HCT116 (cell line): ENCODE measurements at regions not wholly inside any gene's neighbourhood (a gene's known extent, or its start where the extent isn't known, plus 50 kb on each side); places are given as distances from the start of the nearest gene placed in this dataset.

Source experiments
- ATAC-seq: fragments of 200-7000 bp; cut with Tn5 transposase; 2 replicates; pipeline ENCODE4 v1.9.1; 2020; ENCODE audit warnings: mild to moderate bottlenecking, moderate library complexity
- BruUV-seq: library from RNA; stranded (reverse); fragments of 400-500 nt; replicated peaks from 2 replicates; lab custom pipeline; 2021; lab: Mats Ljungman, UMichigan
- CTCF ChIA-PET: fragments of 300-600 bp; sonication (Branson Sonifier 250); formaldehyde crosslinking; loops from one replicate; lab custom pipeline; 2021; ENCODE audit warnings: antibody characterized with exemption; lab: Charles Lee
- POLR2A ChIA-PET: fragments of 300-600, 350-600 bp; sonication (Branson Sonifier 250); formaldehyde crosslinking; loops from one replicate; lab custom pipeline; 2021; ENCODE audit warnings: antibody characterized with exemption; lab: Charles Lee
- RAD21 ChIA-PET, 2 experiments: fragments of 300-600 bp; sonication (Branson Sonifier 250); formaldehyde crosslinking; loops; one replicate each; lab custom pipeline; 2023; ENCODE audit warnings: low total read pairs in 2 of 2; ENCODE audit not compliant: uncharacterized antibody in 2 of 2, unreplicated experiment in 2 of 2, low non-redundant PET in 1 of 2; lab: Charles Lee
- DNase-seq: peaks from one replicate; pipeline ENCODE4 v3.0.0-alpha.2; 2010; ENCODE audit warnings: low read depth, low spot score
- H2AFZ ChIP-seq: fragments of 200-600 bp; shearing (Covaris generic), sonication (generic); 2 replicates; pipeline ENCODE4 v1.6.1; 2017; ENCODE audit warnings: low read depth, mixed run types, mixed read lengths, antibody characterized with exemption, low read length; ENCODE audit not compliant: poor library complexity, severe bottlenecking
- H3K27ac ChIP-seq: 2 replicates; pipeline ENCODE4 v1.5.1; 2012; ENCODE audit warnings: low read depth, low read length
- H3K27me3 ChIP-seq: fragments of 200-600 bp; sonication (generic); 2 replicates; pipeline ENCODE4 v1.6.1; 2016; ENCODE audit warnings: mixed run types, low read length, mixed read lengths; ENCODE audit not compliant: insufficient read depth
- H3K36me3 ChIP-seq, 2 experiments: fragments of 200-500 bp in 1 of 2; fragments of 200-600 bp in 1 of 2; sonication (Bioruptor generic) in 1 of 2; sonication (generic) in 1 of 2; 2 replicates each; pipeline versions ENCODE4 v1.5.1 to v1.6.1; 2014 to 2016; ENCODE audit warnings: low read length in 2 of 2, inconsistent platforms in 1 of 2, mixed read lengths in 1 of 2, mixed run types in 1 of 2; ENCODE audit not compliant: insufficient read depth in 2 of 2, control insufficient read depth in 1 of 2
- H3K4me1 ChIP-seq, 2 experiments: fragments of 200-600 bp in 1 of 2; sonication (generic) in 1 of 2; 2 replicates each; pipeline versions ENCODE4 v1.5.1 to v1.6.1; 2012 to 2017; ENCODE audit warnings: low read length in 2 of 2, inconsistent platforms in 1 of 2, mild to moderate bottlenecking in 1 of 2, mixed read lengths in 1 of 2, mixed run types in 1 of 2, moderate library complexity in 1 of 2; ENCODE audit not compliant: insufficient read depth in 2 of 2, control insufficient read depth in 1 of 2
- H3K4me2 ChIP-seq: fragments of 200-600 bp; sonication (generic); 2 replicates; pipeline ENCODE4 v1.6.1; 2017; ENCODE audit warnings: mixed run types, low read length, mixed read lengths
- H3K4me3 ChIP-seq, 2 experiments: fragments of 200-600 bp in 1 of 2; sonication (generic) in 1 of 2; replicated peaks in 1 of 2; 2 replicates each; pipeline ENCODE4 v1.5.1; 2011 to 2016; ENCODE audit warnings: low read length in 2 of 2, control low read depth in 1 of 2, low read depth in 1 of 2, mild to moderate bottlenecking in 1 of 2, mixed read lengths in 1 of 2, mixed run types in 1 of 2
- H3K79me2 ChIP-seq: fragments of 200-600 bp; sonication (generic); 2 replicates; pipeline ENCODE4 v1.6.1; 2017; ENCODE audit warnings: mild to moderate bottlenecking, mixed run types, low read length, moderate library complexity, mixed read lengths; ENCODE audit not compliant: insufficient read depth
- H3K9ac ChIP-seq: fragments of 200-600 bp; sonication (generic); 2 replicates; pipeline ENCODE4 v1.6.1; 2016; ENCODE audit warnings: low read length, mixed read lengths
- H3K9me2 ChIP-seq: fragments of 200-600 bp; sonication (generic), shearing (Covaris generic); 2 replicates; pipeline ENCODE4 v1.6.1; 2017; ENCODE audit warnings: mixed run types, mild to moderate bottlenecking, moderate library complexity; ENCODE audit not compliant: insufficient read depth
- H3K9me3 ChIP-seq, 2 experiments: fragments of 200-500 bp in 1 of 2; fragments of 200-600 bp in 1 of 2; sonication (Bioruptor generic) in 1 of 2; sonication (generic) in 1 of 2; 2 replicates each; pipeline ENCODE4 v1.6.1; 2014 to 2017; ENCODE audit warnings: low read length in 2 of 2, mixed read lengths in 2 of 2, inconsistent platforms in 1 of 2, low read depth in 1 of 2, mild to moderate bottlenecking in 1 of 2, mixed run types in 1 of 2, moderate library complexity in 1 of 2; ENCODE audit not compliant: control insufficient read depth in 1 of 2, insufficient read depth in 1 of 2
- H4K20me1 ChIP-seq: fragments of 200-600 bp; sonication (generic), shearing (Covaris generic); 2 replicates; pipeline ENCODE4 v1.6.1; 2017; ENCODE audit warnings: mixed run types, mild to moderate bottlenecking, moderate library complexity; ENCODE audit not compliant: insufficient read depth
- CTCF ChIP-seq, 3 experiments: fragments of 200-600 bp in 1 of 3; sonication (generic) in 1 of 3; IDR thresholded peaks in 2 of 3; conservative IDR thresholded peaks in 1 of 3; 2 replicates each; pipeline ENCODE4 v1.5.1; 2012 to 2017; ENCODE audit warnings: low read depth in 2 of 3, low read length in 2 of 3, antibody characterized with exemption in 1 of 3, borderline replicate concordance in 1 of 3, control low read depth in 1 of 3, mild to moderate bottlenecking in 1 of 3, mixed read lengths in 1 of 3, mixed run types in 1 of 3, moderate library complexity in 1 of 3; ENCODE audit not compliant: insufficient read depth in 1 of 3
- FOSL1 ChIP-seq: IDR thresholded peaks from 2 replicates; pipeline ENCODE4 v1.6.1; 2012; ENCODE audit warnings: low read depth
- RAD21 ChIP-seq: IDR thresholded peaks from 2 replicates; pipeline ENCODE4 v1.6.1; 2012; ENCODE audit warnings: low read depth, mild to moderate bottlenecking
- SIN3A ChIP-seq: IDR thresholded peaks from 2 replicates; pipeline ENCODE4 v1.6.1; 2012; ENCODE audit warnings: low read depth
- SP1 ChIP-seq: IDR thresholded peaks from 2 replicates; pipeline ENCODE4 v1.6.1; 2012; ENCODE audit warnings: low read depth
- intact Hi-C: fragments of 100-400 bp; cut with micrococcal nuclease; formaldehyde crosslinking; loops from 2 replicates; pipeline ENCODE4 v1.10.0; 2022

GRCh38 chr2:173424886-173425285 is 70.2 kb downstream of the CDCA7 start:
- ChIA-PET POLR2A (no interaction called here), CTCF (no interaction called here), RAD21 (no interaction called here)
- H3K27ac ChIP-seq, result no peak overlapping the region
- no peaks in the 10 kb centered on the region for H4K20me1 ChIP-seq
- H3K4me1 ChIP-seq, result peaks cover 4 to 11% of the 10 kb centered on the region in 2 experiments; a peak in 3 of 4 replicates
- intact Hi-C loops, result no loop called here
- ATAC-seq (no peak), DNase-seq (no peak)
- no peaks in the 10 kb centered on the region for H3K79me2 ChIP-seq
- no TSS peak for BruUV-seq
- H3K4me3 ChIP-seq, result no peak overlapping the region
- H3K36me3 ChIP-seq, result no peaks in the 10 kb centered on the region
- H2AFZ ChIP-seq, result no peak overlapping the region
- H3K9ac ChIP-seq, result no peak overlapping the region
- TF ChIP-seq FOSL1, result no peak
- TF ChIP-seq, all 23 proteins: peak for 0
- no peaks in the 10 kb centered on the region for H3K27me3 ChIP-seq
- no peaks in the 10 kb centered on the region for H3K9me3 ChIP-seq
- H3K4me2 ChIP-seq, result no peak overlapping the region
- no peaks in the 10 kb centered on the region for H3K9me2 ChIP-seq

GRCh38 chr2:173427887-173428668 is 73.4 kb downstream of the CDCA7 start:
- Histone ChIP-seq H3K4me1 (peaks cover 4 to 11% of the 10 kb centered on the region in 2 experiments; a peak in 3 of 4 replicates), H3K36me3 (no peaks in the 10 kb centered on the region), H3K4me2 (peak overlapping the region; percentile 2; the same call in 1 of the 2 replicates), H2AFZ (no peak overlapping the region), H3K79me2 (no peaks in the 10 kb centered on the region), H3K27ac (no peak overlapping the region), H4K20me1 (no peaks in the 10 kb centered on the region), H3K4me3 (no peak overlapping the region), H3K9me2 (no peaks in the 10 kb centered on the region), H3K27me3 (no peaks in the 10 kb centered on the region), H3K9ac (no peak overlapping the region), H3K9me3 (no peaks in the 10 kb centered on the region)
- TF ChIP-seq SP1 (no peak), SIN3A (no peak), RAD21 (no peak), CTCF (IDR thresholded peaks at IDR 0.05 in 2 of 3, conservative IDR thresholded peaks at IDR 0.05 in 1 of 3; ENCODE audit: borderline replicate concordance in 1 of 3, insufficient read depth in 1 of 3, low read depth in 2 of 3, low read length in 2 of 3) (no peak)
- ATAC-seq, result peak; percentile 47; the same call in 1 of the 2 replicates
- no TSS peak for BruUV-seq
- intact Hi-C loops, result no loop called here
- POLR2A ChIA-PET, result no interaction called here
- RAD21 ChIA-PET, result no interaction called here
- CTCF ChIA-PET, result no interaction called here
- no peak for DNase-seq
